HCT116 (cell line): ENCODE measurements at regions not wholly inside any gene's neighbourhood (a gene's known extent, or its start where the extent isn't known, plus 50 kb on each side); places are given as distances from the start of the nearest gene placed in this dataset.

Experiments
- ATAC-seq: fragments of 200-7000 bp; cut with Tn5 transposase; 2 replicates; pipeline ENCODE4 v1.9.1; 2020; ENCODE audit warnings: mild to moderate bottlenecking, moderate library complexity
- BruUV-seq: library from RNA; stranded (reverse); fragments of 400-500 nt; replicated peaks from 2 replicates; lab custom pipeline; 2021; lab: Mats Ljungman, UMichigan
- CTCF ChIA-PET: fragments of 300-600 bp; sonication (Branson Sonifier 250); formaldehyde crosslinking; loops from one replicate; lab custom pipeline; 2021; ENCODE audit warnings: antibody characterized with exemption; lab: Charles Lee
- POLR2A ChIA-PET: fragments of 300-600, 350-600 bp; sonication (Branson Sonifier 250); formaldehyde crosslinking; loops from one replicate; lab custom pipeline; 2021; ENCODE audit warnings: antibody characterized with exemption; lab: Charles Lee
- RAD21 ChIA-PET, 2 experiments: fragments of 300-600 bp; sonication (Branson Sonifier 250); formaldehyde crosslinking; loops; one replicate each; lab custom pipeline; 2023; ENCODE audit warnings: low total read pairs in 2 of 2; ENCODE audit not compliant: uncharacterized antibody in 2 of 2, unreplicated experiment in 2 of 2, low non-redundant PET in 1 of 2; lab: Charles Lee
- DNase-seq: peaks from one replicate; pipeline ENCODE4 v3.0.0-alpha.2; 2010; ENCODE audit warnings: low read depth, low spot score
- H2AFZ ChIP-seq: fragments of 200-600 bp; shearing (Covaris generic), sonication (generic); 2 replicates; pipeline ENCODE4 v1.6.1; 2017; ENCODE audit warnings: low read depth, mixed run types, mixed read lengths, antibody characterized with exemption, low read length; ENCODE audit not compliant: poor library complexity, severe bottlenecking
- H3K27ac ChIP-seq: 2 replicates; pipeline ENCODE4 v1.5.1; 2012; ENCODE audit warnings: low read depth, low read length
- H3K27me3 ChIP-seq: fragments of 200-600 bp; sonication (generic); 2 replicates; pipeline ENCODE4 v1.6.1; 2016; ENCODE audit warnings: mixed run types, low read length, mixed read lengths; ENCODE audit not compliant: insufficient read depth
- H3K36me3 ChIP-seq, 2 experiments: fragments of 200-500 bp in 1 of 2; fragments of 200-600 bp in 1 of 2; sonication (Bioruptor generic) in 1 of 2; sonication (generic) in 1 of 2; 2 replicates each; pipeline versions ENCODE4 v1.5.1 to v1.6.1; 2014 to 2016; ENCODE audit warnings: low read length in 2 of 2, inconsistent platforms in 1 of 2, mixed read lengths in 1 of 2, mixed run types in 1 of 2; ENCODE audit not compliant: insufficient read depth in 2 of 2, control insufficient read depth in 1 of 2
- H3K4me1 ChIP-seq, 2 experiments: fragments of 200-600 bp in 1 of 2; sonication (generic) in 1 of 2; 2 replicates each; pipeline versions ENCODE4 v1.5.1 to v1.6.1; 2012 to 2017; ENCODE audit warnings: low read length in 2 of 2, inconsistent platforms in 1 of 2, mild to moderate bottlenecking in 1 of 2, mixed read lengths in 1 of 2, mixed run types in 1 of 2, moderate library complexity in 1 of 2; ENCODE audit not compliant: insufficient read depth in 2 of 2, control insufficient read depth in 1 of 2
- H3K4me2 ChIP-seq: fragments of 200-600 bp; sonication (generic); 2 replicates; pipeline ENCODE4 v1.6.1; 2017; ENCODE audit warnings: mixed run types, low read length, mixed read lengths
- H3K4me3 ChIP-seq, 2 experiments: fragments of 200-600 bp in 1 of 2; sonication (generic) in 1 of 2; replicated peaks in 1 of 2; 2 replicates each; pipeline ENCODE4 v1.5.1; 2011 to 2016; ENCODE audit warnings: low read length in 2 of 2, control low read depth in 1 of 2, low read depth in 1 of 2, mild to moderate bottlenecking in 1 of 2, mixed read lengths in 1 of 2, mixed run types in 1 of 2
- H3K79me2 ChIP-seq: fragments of 200-600 bp; sonication (generic); 2 replicates; pipeline ENCODE4 v1.6.1; 2017; ENCODE audit warnings: mild to moderate bottlenecking, mixed run types, low read length, moderate library complexity, mixed read lengths; ENCODE audit not compliant: insufficient read depth
- H3K9ac ChIP-seq: fragments of 200-600 bp; sonication (generic); 2 replicates; pipeline ENCODE4 v1.6.1; 2016; ENCODE audit warnings: low read length, mixed read lengths
- H3K9me2 ChIP-seq: fragments of 200-600 bp; sonication (generic), shearing (Covaris generic); 2 replicates; pipeline ENCODE4 v1.6.1; 2017; ENCODE audit warnings: mixed run types, mild to moderate bottlenecking, moderate library complexity; ENCODE audit not compliant: insufficient read depth
- H3K9me3 ChIP-seq, 2 experiments: fragments of 200-500 bp in 1 of 2; fragments of 200-600 bp in 1 of 2; sonication (Bioruptor generic) in 1 of 2; sonication (generic) in 1 of 2; 2 replicates each; pipeline ENCODE4 v1.6.1; 2014 to 2017; ENCODE audit warnings: low read length in 2 of 2, mixed read lengths in 2 of 2, inconsistent platforms in 1 of 2, low read depth in 1 of 2, mild to moderate bottlenecking in 1 of 2, mixed run types in 1 of 2, moderate library complexity in 1 of 2; ENCODE audit not compliant: control insufficient read depth in 1 of 2, insufficient read depth in 1 of 2
- H4K20me1 ChIP-seq: fragments of 200-600 bp; sonication (generic), shearing (Covaris generic); 2 replicates; pipeline ENCODE4 v1.6.1; 2017; ENCODE audit warnings: mixed run types, mild to moderate bottlenecking, moderate library complexity; ENCODE audit not compliant: insufficient read depth
- CBX3 ChIP-seq: IDR thresholded peaks from 2 replicates; pipeline ENCODE4 v1.6.1; 2012; ENCODE audit warnings: low read depth
- CEBPB ChIP-seq: IDR thresholded peaks from 2 replicates; pipeline ENCODE4 v1.6.1; 2012; ENCODE audit warnings: low read depth
- CTCF ChIP-seq, 3 experiments: fragments of 200-600 bp in 1 of 3; sonication (generic) in 1 of 3; IDR thresholded peaks in 2 of 3; conservative IDR thresholded peaks in 1 of 3; 2 replicates each; pipeline ENCODE4 v1.5.1; 2012 to 2017; ENCODE audit warnings: low read depth in 2 of 3, low read length in 2 of 3, antibody characterized with exemption in 1 of 3, borderline replicate concordance in 1 of 3, control low read depth in 1 of 3, mild to moderate bottlenecking in 1 of 3, mixed read lengths in 1 of 3, mixed run types in 1 of 3, moderate library complexity in 1 of 3; ENCODE audit not compliant: insufficient read depth in 1 of 3
- EGR1 ChIP-seq: IDR thresholded peaks from 2 replicates; pipeline ENCODE4 v1.6.1; 2012; ENCODE audit warnings: low read depth
- EZH2 ChIP-seq: fragments of 200-600 bp; sonication (generic); IDR thresholded peaks from 2 replicates; pipeline ENCODE4 v1.6.1; 2017; ENCODE audit warnings: antibody characterized with exemption, mixed run types
- EZH2phosphoT487 ChIP-seq: fragments of 200-600 bp; IDR thresholded peaks from 2 replicates; pipeline ENCODE4 v1.6.1; 2018; ENCODE audit warnings: antibody characterized with exemption, borderline replicate concordance
- FOSL1 ChIP-seq: IDR thresholded peaks from 2 replicates; pipeline ENCODE4 v1.6.1; 2012; ENCODE audit warnings: low read depth
- JUND ChIP-seq: IDR thresholded peaks from 2 replicates; pipeline ENCODE4 v1.6.1; 2012
- MAX ChIP-seq: IDR thresholded peaks from 2 replicates; pipeline ENCODE4 v1.6.1; 2012
- POLR2A ChIP-seq: IDR thresholded peaks from 2 replicates; pipeline ENCODE4 v1.7.0; 2011; ENCODE audit warnings: borderline replicate concordance; ENCODE audit not compliant: insufficient read depth, insufficient read length; ENCODE audit errors: extremely low read depth
- POLR2AphosphoS5 ChIP-seq: IDR thresholded peaks from 2 replicates; pipeline ENCODE4 v1.6.1; 2011; ENCODE audit warnings: mild to moderate bottlenecking, low read depth, low read length, moderate library complexity
- RAD21 ChIP-seq: IDR thresholded peaks from 2 replicates; pipeline ENCODE4 v1.6.1; 2012; ENCODE audit warnings: low read depth, mild to moderate bottlenecking
- SIN3A ChIP-seq: IDR thresholded peaks from 2 replicates; pipeline ENCODE4 v1.6.1; 2012; ENCODE audit warnings: low read depth
- TCF7L2 ChIP-seq: IDR thresholded peaks from 2 replicates; pipeline ENCODE4 v1.7.0; 2011; ENCODE audit warnings: borderline replicate concordance, inconsistent platforms; ENCODE audit not compliant: insufficient read depth, insufficient read length; ENCODE audit errors: extremely low read depth
- YY1 ChIP-seq: IDR thresholded peaks from 2 replicates; pipeline ENCODE4 v1.6.1; 2011; ENCODE audit warnings: low read length, low read depth, moderate library complexity, mild to moderate bottlenecking; ENCODE audit not compliant: insufficient replicate concordance; ENCODE audit errors: extremely low read depth
- ZBTB33 ChIP-seq: IDR thresholded peaks from 2 replicates; pipeline ENCODE4 v1.6.1; 2011; ENCODE audit warnings: mild to moderate bottlenecking, low read length, moderate library complexity; ENCODE audit not compliant: insufficient replicate concordance; ENCODE audit errors: extremely low read depth
- ZFX ChIP-seq: fragments of 450-650 bp; IDR thresholded peaks from 2 replicates; pipeline ENCODE4 v1.6.1; 2017
- ZNF274 ChIP-seq: fragments of 200-500 bp; sonication (Bioruptor generic); IDR thresholded peaks from 2 replicates; pipeline ENCODE4 v1.6.1; 2014; ENCODE audit warnings: mild to moderate bottlenecking, low read depth, low read length, inconsistent platforms
- intact Hi-C: fragments of 100-400 bp; cut with micrococcal nuclease; formaldehyde crosslinking; loops from 2 replicates; pipeline ENCODE4 v1.10.0; 2022
- TF ChIP-seq, protein P1 (sequence below): IDR thresholded peaks from 2 replicates; pipeline ENCODE4 v1.6.1; 2012; ENCODE audit warnings: low read depth

DNA sequence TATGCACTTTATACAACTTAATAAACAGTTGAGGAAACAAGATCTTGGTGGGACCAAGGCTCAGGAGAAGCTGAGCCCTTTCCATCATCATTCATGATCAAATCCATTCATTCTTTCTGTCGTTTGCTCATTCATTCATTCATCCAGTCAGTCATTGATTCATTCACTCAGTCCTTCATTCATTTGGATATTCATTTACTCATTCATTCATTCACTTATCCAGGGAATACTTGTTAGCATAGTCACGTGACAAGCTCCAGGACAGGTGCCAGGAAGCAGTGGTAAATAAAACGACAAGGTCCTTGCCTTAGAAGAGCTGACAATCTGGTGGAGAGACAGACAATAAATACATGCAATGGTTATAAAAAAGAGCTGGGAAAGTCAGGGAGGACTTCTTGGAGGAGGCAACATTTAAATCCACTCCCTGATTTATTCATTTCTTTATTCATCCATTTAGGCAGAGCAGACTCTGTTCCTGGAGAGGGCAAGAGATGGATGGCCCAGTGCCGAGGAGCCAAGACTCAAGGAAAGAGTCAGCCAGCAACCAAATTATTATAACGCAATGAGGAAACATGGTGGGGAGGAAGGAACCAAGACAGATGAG is 74.1 kb upstream of the CASZ1 start:
- no peak for ATAC-seq

More for the DNA sequence above, 74.1 kb upstream of the CASZ1 start:
- DNase-seq, result no peak
- Histone ChIP-seq H3K9me2 (no peaks in the 10 kb centered on the region), H3K4me3 (no peak overlapping the region), H3K27me3 (no peaks in the 10 kb centered on the region), H3K9me3 (no peaks in the 10 kb centered on the region), H2AFZ (no peak overlapping the region), H3K4me2 (no peak overlapping the region), H3K36me3 (no peaks in the 10 kb centered on the region), H3K79me2 (no peaks in the 10 kb centered on the region), H3K9ac (no peak overlapping the region), H4K20me1 (no peaks in the 10 kb centered on the region), H3K4me1 (peaks cover 8 to 11% of the 10 kb centered on the region in 2 experiments; a peak in 3 of 4 replicates), H3K27ac (no peak overlapping the region)
- RAD21 ChIA-PET, result no interaction called here
- POLR2A ChIA-PET, result no interaction called here
- intact Hi-C loops, result no loop called here
- CTCF ChIA-PET, result interaction anchor here (1.2 kb wide), 1 partner anchor 377 kb away, joined by 3 read pairs; no protein-coding TSS in a partner anchor
- no TSS peak for BruUV-seq
- TF ChIP-seq TCF7L2 (no peak), CEBPB (no peak), EZH2phosphoT487 (no peak), YY1 (no peak), ZFX (no peak), FOSL1 (no peak), JUND (no peak), ZBTB33 (no peak), POLR2A (no peak), CTCF (IDR thresholded peaks at IDR 0.05 in 2 of 3, conservative IDR thresholded peaks at IDR 0.05 in 1 of 3; ENCODE audit: borderline replicate concordance in 1 of 3, insufficient read depth in 1 of 3, low read depth in 2 of 3, low read length in 2 of 3) (no peak), RAD21 (no peak), MAX (no peak), CBX3 (no peak), POLR2AphosphoS5 (no peak), ZNF274 (no peak), EZH2 (no peak), EGR1 (no peak), SIN3A (no peak)
- TF ChIP-seq, protein P1, sequence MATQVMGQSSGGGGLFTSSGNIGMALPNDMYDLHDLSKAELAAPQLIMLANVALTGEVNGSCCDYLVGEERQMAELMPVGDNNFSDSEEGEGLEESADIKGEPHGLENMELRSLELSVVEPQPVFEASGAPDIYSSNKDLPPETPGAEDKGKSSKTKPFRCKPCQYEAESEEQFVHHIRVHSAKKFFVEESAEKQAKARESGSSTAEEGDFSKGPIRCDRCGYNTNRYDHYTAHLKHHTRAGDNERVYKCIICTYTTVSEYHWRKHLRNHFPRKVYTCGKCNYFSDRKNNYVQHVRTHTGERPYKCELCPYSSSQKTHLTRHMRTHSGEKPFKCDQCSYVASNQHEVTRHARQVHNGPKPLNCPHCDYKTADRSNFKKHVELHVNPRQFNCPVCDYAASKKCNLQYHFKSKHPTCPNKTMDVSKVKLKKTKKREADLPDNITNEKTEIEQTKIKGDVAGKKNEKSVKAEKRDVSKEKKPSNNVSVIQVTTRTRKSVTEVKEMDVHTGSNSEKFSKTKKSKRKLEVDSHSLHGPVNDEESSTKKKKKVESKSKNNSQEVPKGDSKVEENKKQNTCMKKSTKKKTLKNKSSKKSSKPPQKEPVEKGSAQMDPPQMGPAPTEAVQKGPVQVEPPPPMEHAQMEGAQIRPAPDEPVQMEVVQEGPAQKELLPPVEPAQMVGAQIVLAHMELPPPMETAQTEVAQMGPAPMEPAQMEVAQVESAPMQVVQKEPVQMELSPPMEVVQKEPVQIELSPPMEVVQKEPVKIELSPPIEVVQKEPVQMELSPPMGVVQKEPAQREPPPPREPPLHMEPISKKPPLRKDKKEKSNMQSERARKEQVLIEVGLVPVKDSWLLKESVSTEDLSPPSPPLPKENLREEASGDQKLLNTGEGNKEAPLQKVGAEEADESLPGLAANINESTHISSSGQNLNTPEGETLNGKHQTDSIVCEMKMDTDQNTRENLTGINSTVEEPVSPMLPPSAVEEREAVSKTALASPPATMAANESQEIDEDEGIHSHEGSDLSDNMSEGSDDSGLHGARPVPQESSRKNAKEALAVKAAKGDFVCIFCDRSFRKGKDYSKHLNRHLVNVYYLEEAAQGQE, result no peak
